SK-N-SH (cell line): ENCODE measurements at regions not wholly inside any gene's neighbourhood (a gene's known extent, or its start where the extent isn't known, plus 50 kb on each side); places are given as distances from the start of the nearest gene placed in this dataset.

Experiments used
- CTCF ChIA-PET: fragments of 300-600, 350-600 bp; formaldehyde crosslinking; extraction: SDS; loops from one replicate; lab custom pipeline; 2021; lab: Yijun Ruan, JAX
- POLR2A ChIA-PET: fragments of 350-600 bp; sonication (Branson Sonifier 250); formaldehyde crosslinking; extraction: SDS; loops from one replicate; lab custom pipeline; 2020; ENCODE audit warnings: antibody characterized with exemption, inconsistent platforms; lab: Yijun Ruan, JAX
- DNase-seq: peaks from one replicate; pipeline ENCODE4 v3.0.0; 2012
- H2AFZ ChIP-seq: fragments of 200-600 bp; sonication (generic); 2 replicates; pipeline ENCODE4 v1.8.1; 2016; ENCODE audit warnings: antibody characterized with exemption, mild to moderate bottlenecking, low read depth
- H3F3A ChIP-seq: fragments of 200-600 bp; sonication (generic); replicated peaks from 2 replicates; pipeline ENCODE3; 2016; ENCODE audit warnings: antibody characterized with exemption, mild to moderate bottlenecking; ENCODE audit not compliant: insufficient read depth
- H3K27ac ChIP-seq, 2 experiments: fragments of 200-500 bp in 1 of 2; fragments of 200-600 bp in 1 of 2; sonication (Bioruptor generic) in 1 of 2; sonication (generic), shearing (Covaris generic) in 1 of 2; 2 replicates each; pipeline versions ENCODE4 v1.5.1 to v1.6.1; 2014 to 2016; ENCODE audit warnings: low read depth in 2 of 2, inconsistent platforms in 1 of 2, low read length in 1 of 2, mild to moderate bottlenecking in 1 of 2, mixed read lengths in 1 of 2
- H3K27me3 ChIP-seq: fragments of 200-600 bp; sonication (generic), shearing (Covaris generic); 2 replicates; pipeline ENCODE4 v1.6.1; 2016; ENCODE audit warnings: mixed run types; ENCODE audit not compliant: insufficient read depth
- H3K36me3 ChIP-seq, 2 experiments: fragments of 200-500 bp in 1 of 2; fragments of 200-600 bp in 1 of 2; sonication (Bioruptor generic) in 1 of 2; sonication (generic) in 1 of 2; replicated peaks in 1 of 2; 2 replicates each; pipeline versions ENCODE3 to v1.5.1; 2014 to 2016; ENCODE audit warnings: low read length in 1 of 2, mild to moderate bottlenecking in 1 of 2; ENCODE audit not compliant: insufficient read depth in 2 of 2, control insufficient read depth in 1 of 2
- H3K4me1 ChIP-seq, 2 experiments: fragments of 200-500 bp in 1 of 2; fragments of 200-600 bp in 1 of 2; sonication (Bioruptor generic) in 1 of 2; sonication (generic), shearing (Covaris generic) in 1 of 2; 2 replicates each; pipeline versions ENCODE4 v1.5.1 to v1.6.1; 2014 to 2016; ENCODE audit warnings: low read depth in 1 of 2, low read length in 1 of 2, mixed run types in 1 of 2; ENCODE audit not compliant: insufficient read depth in 2 of 2, control insufficient read depth in 1 of 2
- H3K4me2 ChIP-seq: fragments of 200-600 bp; sonication (generic), shearing (Covaris generic); 2 replicates; pipeline ENCODE4 v1.6.1; 2017; ENCODE audit warnings: mixed run types
- H3K4me3 ChIP-seq, 2 experiments: fragments of 200-500 bp in 1 of 2; fragments of 200-600 bp in 1 of 2; sonication (Bioruptor generic) in 1 of 2; sonication (generic), shearing (Covaris generic) in 1 of 2; 2 replicates each; pipeline versions ENCODE4 v1.5.1 to v1.8.1; 2014 to 2016; ENCODE audit warnings: low read depth in 2 of 2, inconsistent platforms in 1 of 2, low read length in 1 of 2, mild to moderate bottlenecking in 1 of 2, mixed read lengths in 1 of 2, moderate library complexity in 1 of 2
- H3K79me2 ChIP-seq: fragments of 200-600 bp; sonication (generic); 2 replicates; pipeline ENCODE4 v1.8.1; 2017; ENCODE audit warnings: mild to moderate bottlenecking; ENCODE audit not compliant: insufficient read depth
- H3K9ac ChIP-seq: fragments of 200-600 bp; sonication (generic); 2 replicates; pipeline ENCODE4 v1.6.1; 2017; ENCODE audit warnings: mixed run types
- H3K9me2 ChIP-seq: fragments of 200-600 bp; sonication (generic); 2 replicates; pipeline ENCODE4 v1.6.1; 2017; ENCODE audit warnings: mixed run types
- H3K9me3 ChIP-seq: fragments of 200-600 bp; sonication (generic); 2 replicates; pipeline ENCODE4 v1.6.1; 2017; ENCODE audit warnings: mixed run types, mild to moderate bottlenecking, moderate library complexity
- H4K20me1 ChIP-seq: fragments of 200-600 bp; sonication (generic); 2 replicates; pipeline ENCODE4 v1.6.1; 2017; ENCODE audit warnings: mild to moderate bottlenecking, mixed run types; ENCODE audit not compliant: insufficient read depth
- CHD2 ChIP-seq: fragments of 150-350 bp; IDR thresholded peaks from 2 replicates; pipeline ENCODE4 v1.6.1; 2018; ENCODE audit warnings: low read length; ENCODE audit not compliant: partially characterized antibody
- ELF1 ChIP-seq: IDR thresholded peaks from 2 replicates; pipeline ENCODE4 v1.4.0; 2012
- EP300 ChIP-seq, 2 experiments: IDR thresholded peaks; 2 replicates each; pipeline versions ENCODE4 v1.4.0 to v1.6.1; 2012; ENCODE audit warnings: borderline replicate concordance in 1 of 2, low read depth in 1 of 2, low read length in 1 of 2
- EZH2phosphoT487 ChIP-seq: fragments of 200-600 bp; sonication (generic); IDR thresholded peaks from 2 replicates; pipeline ENCODE4 v1.6.1; 2017; ENCODE audit warnings: low read depth, mixed run types, mild to moderate bottlenecking, antibody characterized with exemption, moderate library complexity, borderline replicate concordance
- FOSL2 ChIP-seq: IDR thresholded peaks from 2 replicates; pipeline ENCODE4 v1.4.0; 2012; ENCODE audit warnings: low read depth, mild to moderate bottlenecking, moderate library complexity, borderline replicate concordance
- FOXM1 ChIP-seq: IDR thresholded peaks from 2 replicates; pipeline ENCODE4 v1.4.0; 2012; ENCODE audit warnings: low read depth, mild to moderate bottlenecking
- GABPA ChIP-seq: IDR thresholded peaks from 2 replicates; pipeline ENCODE4 v1.4.0; 2012; ENCODE audit warnings: low read depth, mild to moderate bottlenecking
- JUND ChIP-seq: IDR thresholded peaks from 2 replicates; pipeline ENCODE4 v1.4.0; 2012
- MEF2A ChIP-seq: IDR thresholded peaks from 2 replicates; pipeline ENCODE4 v1.4.0; 2012; ENCODE audit warnings: low read depth, borderline replicate concordance
- NRF1 ChIP-seq: IDR thresholded peaks from 2 replicates; pipeline ENCODE4 v1.6.1; 2012; ENCODE audit warnings: low read depth, mild to moderate bottlenecking, low read length
- POLR2AphosphoS5 ChIP-seq: IDR thresholded peaks from 2 replicates; pipeline ENCODE4 v1.6.1; 2012; ENCODE audit warnings: low read depth, low read length
- RAD21 ChIP-seq: IDR thresholded peaks from 2 replicates; pipeline ENCODE4 v1.6.1; 2012; ENCODE audit warnings: mild to moderate bottlenecking, low read length
- TAF1 ChIP-seq: IDR thresholded peaks from 2 replicates; pipeline ENCODE4 v1.6.1; 2012; ENCODE audit warnings: low read depth, mild to moderate bottlenecking, low read length, moderate library complexity, borderline replicate concordance
- TCF12 ChIP-seq: IDR thresholded peaks from 2 replicates; pipeline ENCODE4 v1.4.0; 2012
- WGBS: methylation state at CpG from one replicate; pipeline ENCODE4 v1.1.6; 2017; ENCODE audit warnings: low lambda C conversion rate; 5-methylcytosine and 5-hydroxymethylcytosine counted together
- TF ChIP-seq, protein P1 (sequence below): IDR thresholded peaks from 2 replicates; pipeline ENCODE4 v1.6.1; 2012; ENCODE audit warnings: mild to moderate bottlenecking, low read depth, low read length, moderate library complexity
- TF ChIP-seq, protein P2 (sequence below): IDR thresholded peaks from 2 replicates; pipeline ENCODE4 v1.4.0; 2012; ENCODE audit warnings: low read depth
- TF ChIP-seq, protein P3 (sequence below): IDR thresholded peaks from 2 replicates; pipeline ENCODE4 v1.4.0; 2012; ENCODE audit warnings: low read depth, borderline replicate concordance
- TF ChIP-seq, protein P4 (sequence below): IDR thresholded peaks from 2 replicates; pipeline ENCODE4; 2012
- TF ChIP-seq, protein P5 (sequence below): IDR thresholded peaks from 2 replicates; pipeline ENCODE4 v1.4.0; 2012; ENCODE audit warnings: low read depth, borderline replicate concordance

DNA sequence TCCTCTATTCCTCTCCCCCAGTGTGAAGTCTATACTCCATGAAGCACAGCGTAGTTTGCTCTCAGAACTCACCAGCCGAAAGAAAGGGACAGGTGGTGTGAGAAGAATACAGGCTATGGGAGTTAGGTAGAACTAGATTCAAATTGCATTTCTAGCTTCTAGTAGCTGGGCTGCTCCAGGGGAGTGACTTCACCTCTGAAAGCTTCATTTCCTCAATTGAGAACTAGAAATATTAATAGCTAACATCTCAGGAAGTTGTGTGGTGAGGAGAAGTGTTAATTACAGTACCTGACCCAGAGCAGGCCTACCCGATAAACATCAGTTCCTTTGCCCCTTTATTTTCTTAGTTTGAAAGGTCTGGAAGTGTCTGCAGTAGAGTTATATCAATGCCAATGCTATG, 484.7 kb upstream of the TENM4 start (continued):
- TF ChIP-seq, protein P1, sequence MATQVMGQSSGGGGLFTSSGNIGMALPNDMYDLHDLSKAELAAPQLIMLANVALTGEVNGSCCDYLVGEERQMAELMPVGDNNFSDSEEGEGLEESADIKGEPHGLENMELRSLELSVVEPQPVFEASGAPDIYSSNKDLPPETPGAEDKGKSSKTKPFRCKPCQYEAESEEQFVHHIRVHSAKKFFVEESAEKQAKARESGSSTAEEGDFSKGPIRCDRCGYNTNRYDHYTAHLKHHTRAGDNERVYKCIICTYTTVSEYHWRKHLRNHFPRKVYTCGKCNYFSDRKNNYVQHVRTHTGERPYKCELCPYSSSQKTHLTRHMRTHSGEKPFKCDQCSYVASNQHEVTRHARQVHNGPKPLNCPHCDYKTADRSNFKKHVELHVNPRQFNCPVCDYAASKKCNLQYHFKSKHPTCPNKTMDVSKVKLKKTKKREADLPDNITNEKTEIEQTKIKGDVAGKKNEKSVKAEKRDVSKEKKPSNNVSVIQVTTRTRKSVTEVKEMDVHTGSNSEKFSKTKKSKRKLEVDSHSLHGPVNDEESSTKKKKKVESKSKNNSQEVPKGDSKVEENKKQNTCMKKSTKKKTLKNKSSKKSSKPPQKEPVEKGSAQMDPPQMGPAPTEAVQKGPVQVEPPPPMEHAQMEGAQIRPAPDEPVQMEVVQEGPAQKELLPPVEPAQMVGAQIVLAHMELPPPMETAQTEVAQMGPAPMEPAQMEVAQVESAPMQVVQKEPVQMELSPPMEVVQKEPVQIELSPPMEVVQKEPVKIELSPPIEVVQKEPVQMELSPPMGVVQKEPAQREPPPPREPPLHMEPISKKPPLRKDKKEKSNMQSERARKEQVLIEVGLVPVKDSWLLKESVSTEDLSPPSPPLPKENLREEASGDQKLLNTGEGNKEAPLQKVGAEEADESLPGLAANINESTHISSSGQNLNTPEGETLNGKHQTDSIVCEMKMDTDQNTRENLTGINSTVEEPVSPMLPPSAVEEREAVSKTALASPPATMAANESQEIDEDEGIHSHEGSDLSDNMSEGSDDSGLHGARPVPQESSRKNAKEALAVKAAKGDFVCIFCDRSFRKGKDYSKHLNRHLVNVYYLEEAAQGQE = no peak

DNA sequence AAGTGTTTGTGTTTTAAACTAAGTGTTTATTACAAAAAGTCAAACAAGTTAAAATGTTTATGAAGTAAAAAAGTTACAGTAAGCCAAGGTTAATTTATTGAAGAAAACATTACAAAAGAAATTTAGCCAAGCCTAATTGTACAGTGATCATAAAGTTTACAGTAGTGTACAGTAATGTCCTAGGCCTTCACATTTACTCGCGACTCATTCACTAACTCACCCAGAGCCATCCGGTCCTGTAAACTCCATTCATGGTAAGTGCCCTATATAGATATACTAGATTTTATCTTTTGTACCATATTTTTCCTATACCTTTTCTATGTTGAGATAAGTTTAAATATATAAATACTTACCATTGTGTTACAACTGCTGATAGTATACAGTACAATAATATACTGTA, 481.8 kb upstream of the TENM4 start:
- no peak for DNase-seq

DNA sequence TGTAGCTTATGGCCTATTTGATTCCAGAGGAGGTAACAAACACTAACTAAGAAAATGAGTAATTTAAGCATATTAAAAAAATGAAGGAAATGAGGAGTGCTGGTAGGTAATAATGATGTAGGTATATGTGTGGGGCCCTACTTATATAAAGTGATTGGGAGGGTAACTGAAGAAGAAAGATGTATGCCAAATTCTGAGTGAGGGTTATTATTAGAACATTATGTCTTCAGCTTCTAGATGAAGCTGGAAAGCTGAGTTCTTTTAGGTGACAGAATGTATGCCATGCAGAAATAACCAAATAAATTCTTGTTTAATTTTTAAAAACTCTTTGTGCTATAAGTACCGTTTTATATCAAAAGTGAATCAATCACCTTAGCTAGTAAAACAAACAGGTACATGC, 479.6 kb upstream of the TENM4 start:
- no peaks in the 10 kb centered on the region for H3K27me3 ChIP-seq
- H3K9ac ChIP-seq = no peak overlapping the region
- no peak overlapping the region for H3K27ac ChIP-seq
- H3K9me2 ChIP-seq = no peaks in the 10 kb centered on the region
- no peaks in the 10 kb centered on the region for H3K4me1 ChIP-seq
- H4K20me1 ChIP-seq = no peaks in the 10 kb centered on the region
- no peak for DNase-seq
- no peaks in the 10 kb centered on the region for H3K36me3 ChIP-seq
- H3K79me2 ChIP-seq = no peaks in the 10 kb centered on the region
- H3F3A ChIP-seq = no peaks in the 10 kb centered on the region
- no peaks in the 10 kb centered on the region for H3K9me3 ChIP-seq
- H3K4me2 ChIP-seq = no peak overlapping the region
- WGBS = 31% methylated on average over 1 of the region's 1 CpG
- ChIA-PET POLR2A (no interaction called here), CTCF (no interaction called here)
- H2AFZ ChIP-seq = no peak overlapping the region
- H3K4me3 ChIP-seq = no peak overlapping the region
- TF ChIP-seq MEF2A = no peak
- TF ChIP-seq, protein P2, sequence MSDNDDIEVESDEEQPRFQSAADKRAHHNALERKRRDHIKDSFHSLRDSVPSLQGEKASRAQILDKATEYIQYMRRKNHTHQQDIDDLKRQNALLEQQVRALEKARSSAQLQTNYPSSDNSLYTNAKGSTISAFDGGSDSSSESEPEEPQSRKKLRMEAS = no peak
- TF ChIP-seq, protein P3, sequence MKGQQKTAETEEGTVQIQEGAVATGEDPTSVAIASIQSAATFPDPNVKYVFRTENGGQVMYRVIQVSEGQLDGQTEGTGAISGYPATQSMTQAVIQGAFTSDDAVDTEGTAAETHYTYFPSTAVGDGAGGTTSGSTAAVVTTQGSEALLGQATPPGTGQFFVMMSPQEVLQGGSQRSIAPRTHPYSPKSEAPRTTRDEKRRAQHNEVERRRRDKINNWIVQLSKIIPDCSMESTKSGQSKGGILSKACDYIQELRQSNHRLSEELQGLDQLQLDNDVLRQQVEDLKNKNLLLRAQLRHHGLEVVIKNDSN = no peak
- no peak for TF ChIP-seq ELF1
- TF ChIP-seq TAF1 = no peak
- TF ChIP-seq NRF1 = no peak
- TF ChIP-seq, protein P4, sequence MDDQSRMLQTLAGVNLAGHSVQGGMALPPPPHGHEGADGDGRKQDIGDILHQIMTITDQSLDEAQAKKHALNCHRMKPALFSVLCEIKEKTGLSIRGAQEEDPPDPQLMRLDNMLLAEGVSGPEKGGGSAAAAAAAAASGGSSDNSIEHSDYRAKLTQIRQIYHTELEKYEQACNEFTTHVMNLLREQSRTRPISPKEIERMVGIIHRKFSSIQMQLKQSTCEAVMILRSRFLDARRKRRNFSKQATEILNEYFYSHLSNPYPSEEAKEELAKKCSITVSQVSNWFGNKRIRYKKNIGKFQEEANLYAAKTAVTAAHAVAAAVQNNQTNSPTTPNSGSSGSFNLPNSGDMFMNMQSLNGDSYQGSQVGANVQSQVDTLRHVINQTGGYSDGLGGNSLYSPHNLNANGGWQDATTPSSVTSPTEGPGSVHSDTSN = no peak
- no peak for TF ChIP-seq EP300 (IDR thresholded peaks at IDR 0.05; ENCODE audit: borderline replicate concordance in 1 of 2, low read depth in 1 of 2, low read length in 1 of 2)
- TF ChIP-seq POLR2AphosphoS5 = no peak
- no peak for TF ChIP-seq FOXM1
- no peak for TF ChIP-seq GABPA
- no peak for TF ChIP-seq FOSL2
- no peak for TF ChIP-seq RAD21
- TF ChIP-seq, protein P5, sequence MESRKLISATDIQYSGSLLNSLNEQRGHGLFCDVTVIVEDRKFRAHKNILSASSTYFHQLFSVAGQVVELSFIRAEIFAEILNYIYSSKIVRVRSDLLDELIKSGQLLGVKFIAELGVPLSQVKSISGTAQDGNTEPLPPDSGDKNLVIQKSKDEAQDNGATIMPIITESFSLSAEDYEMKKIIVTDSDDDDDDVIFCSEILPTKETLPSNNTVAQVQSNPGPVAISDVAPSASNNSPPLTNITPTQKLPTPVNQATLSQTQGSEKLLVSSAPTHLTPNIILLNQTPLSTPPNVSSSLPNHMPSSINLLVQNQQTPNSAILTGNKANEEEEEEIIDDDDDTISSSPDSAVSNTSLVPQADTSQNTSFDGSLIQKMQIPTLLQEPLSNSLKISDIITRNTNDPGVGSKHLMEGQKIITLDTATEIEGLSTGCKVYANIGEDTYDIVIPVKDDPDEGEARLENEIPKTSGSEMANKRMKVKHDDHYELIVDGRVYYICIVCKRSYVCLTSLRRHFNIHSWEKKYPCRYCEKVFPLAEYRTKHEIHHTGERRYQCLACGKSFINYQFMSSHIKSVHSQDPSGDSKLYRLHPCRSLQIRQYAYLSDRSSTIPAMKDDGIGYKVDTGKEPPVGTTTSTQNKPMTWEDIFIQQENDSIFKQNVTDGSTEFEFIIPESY = no peak
- no peak for TF ChIP-seq CHD2
- TF ChIP-seq JUND = no peak
- no peak for TF ChIP-seq EZH2phosphoT487
- TF ChIP-seq TCF12 = no peak

More for the DNA sequence above, 481.8 kb upstream of the TENM4 start:
- Histone ChIP-seq H3K36me3 (no peaks in the 10 kb centered on the region), H3K9me3 (no peaks in the 10 kb centered on the region), H3K9ac (no peak overlapping the region), H3K79me2 (no peaks in the 10 kb centered on the region), H4K20me1 (no peaks in the 10 kb centered on the region), H3K4me3 (no peak overlapping the region), H3K4me2 (no peak overlapping the region), H3K27ac (no peak overlapping the region), H3K4me1 (no peaks in the 10 kb centered on the region), H3K27me3 (no peaks in the 10 kb centered on the region), H2AFZ (no peak overlapping the region), H3F3A (no peaks in the 10 kb centered on the region), H3K9me2 (no peaks in the 10 kb centered on the region)
- TF ChIP-seq MEF2A (no peak), RAD21 (no peak)
- TF ChIP-seq, protein P2 = no peak
- WGBS = 79% methylated on average over 3 of the region's 3 CpGs
- CTCF ChIA-PET = no interaction called here
- POLR2A ChIA-PET = no interaction called here
